Inflammatory macrophage treated with lipopolysaccharide for 1 hour (primary cell): ENCODE measurements at regions not wholly inside any gene's neighbourhood (a gene's known extent, or its start where the extent isn't known, plus 50 kb on each side); places are given as distances from the start of the nearest gene placed in this dataset.

Source experiments
- DNase-seq, 2 donors: peaks; one replicate each; pipeline ENCODE4 v3.0.0-alpha.2; 2020 to 2022

DNA sequence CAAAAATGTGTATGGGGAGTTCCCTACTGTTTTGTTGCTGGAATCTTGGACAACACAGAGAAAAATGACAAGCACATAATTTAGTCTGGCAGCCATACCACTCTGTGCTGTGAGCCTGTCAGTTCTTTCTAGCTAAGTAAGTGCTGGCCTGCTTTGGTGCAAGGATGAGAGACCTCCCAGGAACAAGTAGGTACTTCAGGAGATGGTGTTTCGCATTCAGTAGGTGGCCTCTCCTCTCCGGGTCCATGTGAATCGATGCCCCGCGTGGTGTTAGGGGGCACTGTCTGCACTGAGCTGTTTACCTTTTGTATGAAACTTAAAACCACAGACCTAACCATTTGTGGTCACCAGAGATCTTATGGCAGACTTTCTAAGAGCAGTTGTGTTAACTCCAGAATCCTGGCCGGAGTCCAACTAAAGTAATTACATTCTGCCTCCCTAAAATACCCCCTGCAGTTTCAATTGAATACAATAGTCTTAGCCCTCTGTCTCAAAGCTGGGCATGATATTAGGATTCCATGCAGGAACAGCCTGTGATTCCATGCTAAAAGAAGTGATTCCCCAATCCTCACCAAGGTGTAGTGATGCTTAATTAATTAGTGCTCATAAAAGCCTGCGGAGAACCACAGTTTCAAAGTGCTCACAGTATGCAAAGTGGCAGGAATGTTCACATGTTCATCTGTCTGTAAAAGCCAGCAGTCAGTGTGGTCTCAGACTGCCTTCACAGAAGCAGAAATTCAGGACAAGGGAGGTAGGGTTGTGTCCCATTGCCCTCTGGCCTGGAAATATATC lies 64.2 kb downstream of the LLPH start:
- DNase-seq: no peak

DNA sequence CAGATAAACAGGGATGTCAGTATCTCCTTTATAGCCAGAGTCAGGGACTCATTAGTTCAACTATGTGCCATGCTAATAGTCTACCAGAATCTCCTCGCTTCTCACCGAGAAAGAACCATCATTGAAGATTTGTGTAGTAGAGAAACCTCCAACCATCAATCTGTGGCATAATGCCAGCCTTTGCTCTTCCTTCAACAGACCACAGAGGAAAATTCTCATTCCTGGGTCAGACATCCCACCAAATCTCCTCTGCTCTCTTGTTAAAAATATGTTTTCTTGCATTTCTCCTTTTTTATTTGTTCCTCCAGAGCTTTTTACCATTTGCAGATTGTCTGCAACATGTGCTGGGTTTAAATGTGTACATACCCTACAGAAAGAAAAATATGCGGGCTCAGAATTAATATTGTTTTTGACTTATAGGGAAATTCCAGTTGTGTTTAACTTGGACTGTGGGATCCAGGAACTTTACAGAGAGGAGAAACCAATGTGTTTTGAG lies 64.9 kb downstream of the LLPH start:
- no peak for DNase-seq

DNA sequence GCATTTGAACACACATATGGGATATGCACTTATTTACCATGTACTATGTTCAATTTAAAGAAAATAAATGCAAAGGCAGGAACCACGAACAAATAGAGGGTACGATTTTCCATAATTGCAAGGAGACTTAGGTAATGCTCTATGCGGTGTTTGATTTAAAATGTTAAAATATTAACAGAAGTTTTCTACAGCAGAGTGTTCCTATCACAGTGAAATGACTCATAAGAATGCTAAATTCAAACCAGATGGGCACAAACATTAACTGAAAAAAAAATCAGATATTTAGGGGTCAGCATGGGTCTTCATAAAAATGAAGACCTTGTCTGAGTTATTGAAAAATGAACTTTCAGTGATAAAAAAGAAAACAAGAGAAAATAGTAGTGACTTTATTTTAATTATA lies 65.4 kb downstream of the LLPH start:
- DNase-seq: no peak

DNA sequence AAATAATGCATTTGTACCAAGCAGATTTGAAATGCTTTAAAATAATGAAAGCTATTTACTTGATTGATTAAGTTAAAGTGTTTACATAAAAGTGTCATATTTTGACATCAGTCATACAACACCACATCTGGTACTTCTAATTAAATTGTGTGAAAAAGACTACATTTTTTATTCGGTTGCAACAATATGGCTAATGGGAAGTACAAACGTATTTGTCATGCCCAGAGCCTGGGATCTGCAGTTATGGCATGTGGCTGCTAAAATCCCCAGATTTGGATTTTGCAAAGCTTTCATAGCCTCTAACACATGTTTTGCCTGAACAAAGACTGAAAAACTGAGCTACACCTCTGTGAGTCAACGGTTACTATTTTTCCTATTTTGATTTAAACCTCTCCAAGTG lies 66.6 kb downstream of the LLPH start:
- DNase-seq: no peak

DNA sequence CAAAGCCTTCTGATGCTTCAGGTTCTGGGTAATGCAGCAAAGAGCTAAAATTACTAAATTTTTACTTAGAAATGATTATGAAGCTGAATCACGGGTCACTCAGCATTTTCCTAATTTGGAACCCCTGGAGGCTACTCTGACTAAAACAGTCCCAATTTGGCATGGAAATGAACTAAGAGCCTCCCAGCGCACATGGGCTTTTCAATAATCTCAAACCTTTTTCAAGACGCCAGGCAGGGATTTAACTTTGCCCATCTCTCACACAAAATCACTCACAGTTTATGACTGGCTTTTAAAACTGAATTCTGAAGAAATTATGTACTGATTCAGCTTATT lies 68.3 kb downstream of the LLPH start:
- no peak for DNase-seq

DNA sequence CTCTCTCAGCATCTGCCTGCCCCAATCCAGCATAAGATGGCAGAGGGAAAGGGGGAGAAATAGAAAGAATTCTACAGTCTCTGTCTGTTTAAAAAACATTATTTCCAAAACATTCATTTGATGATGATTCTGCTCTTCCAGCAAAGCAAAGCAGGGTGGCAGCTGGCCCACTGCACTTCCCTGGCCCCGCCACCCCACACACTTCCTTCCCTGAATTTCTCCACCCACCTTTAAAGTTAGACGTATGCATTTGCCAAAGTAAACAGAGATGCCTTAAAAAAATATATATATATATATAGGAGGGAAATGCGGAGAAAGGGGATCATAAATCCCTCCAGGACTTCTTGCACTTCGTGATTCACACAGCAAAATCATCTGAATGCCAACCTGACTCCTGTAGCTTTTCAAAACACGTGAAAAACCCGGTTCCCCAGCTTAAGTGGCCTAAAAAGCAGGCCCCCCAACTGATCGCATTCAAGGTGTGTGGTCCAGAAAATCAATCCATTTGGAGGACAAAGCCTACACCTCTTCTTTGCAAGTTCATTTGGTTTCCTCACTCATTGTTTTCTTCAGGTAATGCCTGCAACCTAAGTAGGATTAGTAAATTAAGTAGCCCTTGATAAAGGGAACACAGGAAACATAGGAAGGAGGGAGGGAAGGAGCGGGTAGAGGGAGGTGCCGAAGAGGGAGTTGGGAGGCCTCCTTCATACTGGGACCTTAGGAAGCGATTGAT lies 68.8 kb downstream of the LLPH start:
- no peak for DNase-seq

DNA sequence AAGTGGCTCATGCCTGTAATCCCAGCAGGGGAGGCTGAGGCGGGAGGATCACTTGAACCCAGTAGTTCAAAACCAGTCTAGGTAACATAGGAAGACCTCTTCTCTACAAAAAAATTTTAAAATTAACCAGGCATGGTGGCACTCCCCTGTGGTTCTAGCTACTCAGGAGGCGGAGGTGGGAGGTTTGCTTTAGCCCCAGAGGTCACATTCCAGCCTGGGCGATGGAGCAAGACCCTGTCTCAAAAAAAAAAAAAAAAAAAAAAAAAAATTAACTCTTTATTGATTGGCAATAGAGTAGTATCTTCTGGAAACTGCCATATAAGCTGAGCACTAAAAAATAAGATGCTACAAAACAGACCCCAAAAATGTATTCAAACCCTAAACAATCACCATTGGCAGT lies 69.5 kb downstream of the LLPH start:
- DNase-seq: no peak

DNA sequence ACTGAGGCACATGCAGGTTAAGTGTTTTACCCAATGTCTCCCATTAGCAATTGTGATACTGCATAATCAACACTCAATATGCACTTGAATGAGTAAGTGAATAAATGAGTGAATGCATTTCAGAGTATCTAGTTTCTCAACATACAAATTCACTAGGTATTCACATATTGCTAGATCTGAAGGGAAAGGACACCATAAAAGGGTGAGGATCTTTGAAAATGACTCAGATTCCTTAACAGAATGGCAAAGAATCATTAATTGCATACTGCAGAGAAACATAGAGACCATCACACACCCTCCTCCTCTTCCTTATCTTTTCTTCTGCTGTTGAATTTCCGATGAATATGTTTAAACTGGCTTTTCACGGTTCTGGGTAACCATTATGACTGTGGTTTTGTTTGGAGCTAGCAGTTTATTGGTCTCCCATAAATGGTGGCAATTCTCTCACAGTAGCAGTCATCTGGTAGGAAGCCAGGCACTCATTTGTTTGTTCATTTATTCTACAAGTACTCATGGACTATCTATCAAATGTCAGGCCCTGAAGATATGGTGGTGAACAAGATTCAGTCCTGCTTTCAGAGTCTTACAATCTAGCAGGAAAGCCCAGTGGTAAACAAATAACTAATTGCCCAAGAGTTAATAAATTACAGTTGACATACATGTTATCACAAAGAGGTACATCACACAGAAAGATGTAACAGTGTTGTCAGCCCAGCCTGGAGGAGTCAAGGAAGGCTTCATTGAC lies 70.2 kb downstream of the LLPH start:
- no peak for DNase-seq

DNA sequence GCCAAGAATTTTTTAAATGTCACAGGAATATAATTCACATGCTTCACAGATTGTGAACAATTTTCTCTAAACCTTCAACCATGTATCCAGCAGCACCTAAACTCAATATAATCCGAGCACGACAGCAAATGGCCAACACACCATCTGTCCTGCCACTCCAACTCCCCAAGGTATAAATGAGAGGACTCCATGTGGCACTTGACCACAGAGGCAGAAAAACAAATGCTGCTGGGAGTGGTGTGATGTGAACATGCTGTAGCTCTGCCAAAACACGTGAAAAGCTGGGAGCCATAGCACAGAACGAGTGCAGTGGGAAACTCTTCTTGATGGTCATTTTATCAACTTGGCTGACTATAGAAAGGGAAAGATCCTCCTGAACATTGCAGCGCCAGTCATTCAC lies 70.9 kb downstream of the LLPH start:
- no peak for DNase-seq

DNA sequence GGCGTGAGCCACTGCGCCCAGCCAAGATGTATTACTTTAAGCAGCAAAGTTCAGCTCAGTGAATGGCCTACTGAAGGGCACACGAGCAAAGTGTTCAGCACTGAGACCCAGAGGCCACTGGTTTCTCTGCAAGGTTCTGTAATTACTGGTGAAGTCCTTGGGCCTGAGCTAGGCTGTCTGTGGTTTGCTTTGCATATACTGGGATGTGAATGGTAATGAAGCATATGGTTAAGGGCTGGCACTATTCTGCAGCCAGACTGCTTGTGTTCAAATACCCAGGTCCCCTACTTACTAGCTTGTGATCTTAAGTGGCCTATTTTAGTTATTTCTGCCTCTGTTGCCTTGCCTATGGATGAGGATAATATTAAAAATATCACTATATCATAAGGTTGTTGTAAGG lies 72.0 kb downstream of the LLPH start:
- DNase-seq: no peak

DNA sequence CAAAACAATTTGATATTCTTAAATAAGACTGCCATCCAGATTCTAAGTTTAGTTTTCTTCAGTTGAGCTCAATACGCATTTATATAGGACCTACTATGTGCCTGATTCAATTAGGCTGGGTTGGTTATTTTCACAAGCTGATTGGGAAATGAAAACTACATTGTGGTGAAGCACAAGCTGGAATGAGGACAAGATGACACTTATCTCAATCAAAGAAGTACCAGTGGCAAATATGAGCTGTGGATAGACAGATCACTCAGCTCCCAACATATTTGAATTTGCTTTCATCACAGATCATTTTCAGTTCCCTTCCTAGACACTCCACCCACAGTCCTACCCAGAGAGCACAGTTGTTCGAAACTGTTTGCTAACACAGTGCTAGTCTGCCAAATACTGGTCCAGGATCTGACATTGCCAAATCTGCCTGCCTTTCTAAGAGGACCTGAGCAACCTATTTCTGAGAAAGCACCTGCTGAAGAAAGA lies 74.7 kb downstream of the LLPH start:
- DNase-seq: peak; percentile 60 to 63

DNA sequence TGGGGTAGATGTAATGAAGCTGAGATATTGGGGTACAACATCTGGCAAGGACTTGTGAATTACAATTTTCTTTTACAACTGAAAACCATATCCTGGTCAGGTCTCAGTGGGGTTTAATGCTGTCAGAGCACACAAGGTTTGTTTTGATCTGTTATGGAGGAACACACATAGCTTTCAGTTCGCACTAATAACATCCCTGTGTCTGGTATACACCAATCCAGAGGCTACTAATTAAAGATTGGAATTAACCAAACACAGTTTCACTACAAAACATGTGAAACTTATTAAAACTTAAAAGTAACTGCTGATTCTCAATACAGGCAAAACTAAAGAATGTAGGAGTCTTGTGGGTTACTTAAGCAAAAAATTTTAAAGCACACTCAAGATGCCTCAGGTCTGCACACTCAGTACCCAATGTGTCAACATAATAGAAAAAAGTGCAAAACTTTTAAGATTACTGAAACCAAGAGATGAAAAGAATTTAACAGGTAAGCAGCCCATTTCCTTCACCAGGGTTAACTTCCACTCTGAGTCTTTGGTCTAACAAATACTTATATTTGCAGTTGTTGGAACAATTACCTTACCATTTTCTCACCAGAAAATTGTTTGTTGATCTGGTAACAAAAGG lies 77.4 kb downstream of the LLPH start:
- DNase-seq: no peak

DNA sequence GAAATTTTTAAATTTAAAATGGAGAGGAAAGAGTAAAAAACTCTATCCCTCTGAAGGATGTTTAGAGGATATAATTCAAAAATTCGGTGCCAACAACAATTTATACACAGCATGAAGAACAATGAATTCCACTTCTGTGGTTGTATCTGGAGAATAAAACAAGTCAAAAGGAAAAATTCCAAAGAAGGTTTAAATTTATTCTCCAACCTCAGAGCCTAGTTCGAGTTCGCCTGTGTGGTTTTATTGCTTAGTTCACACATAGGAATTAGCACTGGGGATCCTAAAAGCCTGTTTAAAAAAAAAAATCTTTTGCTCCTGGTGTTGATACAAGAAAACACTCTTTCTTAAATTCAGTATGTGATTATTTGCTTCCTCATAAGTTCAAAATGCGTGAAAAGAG lies 79.2 kb downstream of the LLPH start:
- no peak for DNase-seq

DNA sequence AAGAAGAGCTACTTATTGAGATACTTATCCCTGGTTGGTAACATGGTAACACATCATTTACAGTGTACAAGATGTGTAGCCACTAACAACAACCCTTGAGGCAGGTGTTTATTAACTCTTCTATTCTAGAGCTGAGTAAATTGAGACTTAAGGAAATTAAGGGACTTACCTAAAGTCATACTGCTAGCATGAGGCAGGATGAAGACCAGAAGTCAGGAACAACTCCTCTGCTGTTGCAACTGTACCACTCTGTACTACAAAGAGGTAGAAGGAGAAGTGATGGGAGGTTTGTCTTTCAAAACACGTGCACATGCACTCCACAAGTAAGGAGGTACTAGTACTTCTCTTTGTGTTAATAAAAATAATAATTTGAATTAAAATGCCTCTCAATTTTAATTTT lies 79.9 kb downstream of the LLPH start:
- no peak for DNase-seq

DNA sequence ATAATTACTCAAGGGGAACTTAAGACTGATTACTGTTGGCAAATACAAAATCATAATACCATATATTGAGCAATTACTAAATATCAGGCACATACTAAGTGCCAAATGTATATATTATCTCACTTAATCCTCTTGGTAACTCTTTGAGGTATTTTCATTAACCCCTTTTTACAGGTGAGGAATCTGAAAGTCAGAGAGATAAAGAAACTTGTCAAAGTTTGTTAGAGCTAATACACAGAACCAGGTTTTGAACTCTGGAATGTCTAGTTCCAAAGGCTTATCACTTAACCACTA lies 80.3 kb downstream of the LLPH start:
- no peak for DNase-seq

DNA sequence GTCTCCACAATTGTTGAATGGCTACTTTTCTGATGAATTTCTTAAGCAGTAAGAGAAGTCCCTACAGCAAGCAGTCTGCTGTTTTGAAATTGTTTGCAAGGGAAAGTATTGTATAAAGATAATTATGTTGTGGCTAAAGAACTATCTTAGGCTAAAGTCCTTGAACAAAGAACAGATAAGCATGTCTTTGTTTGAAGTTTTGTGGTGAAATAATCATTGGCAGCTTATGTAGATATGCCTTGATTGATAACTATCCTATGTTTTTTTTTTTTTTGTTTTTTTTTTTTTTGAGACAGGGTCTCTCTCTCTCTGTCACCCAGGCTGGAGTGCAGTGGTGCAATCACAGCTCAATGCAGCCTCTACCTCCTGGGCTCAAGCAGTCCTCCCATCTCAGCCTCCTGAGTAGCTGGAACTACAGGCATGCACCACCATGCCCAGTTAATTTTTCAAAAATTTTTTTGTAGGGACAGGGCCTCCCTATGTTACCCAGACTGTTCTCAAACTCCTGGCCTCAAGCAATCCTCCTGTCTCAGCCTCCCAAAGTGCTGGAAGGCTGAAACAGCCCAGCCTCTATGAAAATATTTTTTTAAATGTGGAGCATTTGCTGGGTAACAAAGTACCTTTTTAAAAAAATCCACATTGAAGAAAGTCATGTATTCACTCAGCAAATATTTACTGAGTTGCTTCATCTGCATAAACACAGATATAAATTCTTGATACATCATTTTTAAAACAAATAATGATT lies 80.8 kb downstream of the LLPH start:
- no peak for DNase-seq

DNA sequence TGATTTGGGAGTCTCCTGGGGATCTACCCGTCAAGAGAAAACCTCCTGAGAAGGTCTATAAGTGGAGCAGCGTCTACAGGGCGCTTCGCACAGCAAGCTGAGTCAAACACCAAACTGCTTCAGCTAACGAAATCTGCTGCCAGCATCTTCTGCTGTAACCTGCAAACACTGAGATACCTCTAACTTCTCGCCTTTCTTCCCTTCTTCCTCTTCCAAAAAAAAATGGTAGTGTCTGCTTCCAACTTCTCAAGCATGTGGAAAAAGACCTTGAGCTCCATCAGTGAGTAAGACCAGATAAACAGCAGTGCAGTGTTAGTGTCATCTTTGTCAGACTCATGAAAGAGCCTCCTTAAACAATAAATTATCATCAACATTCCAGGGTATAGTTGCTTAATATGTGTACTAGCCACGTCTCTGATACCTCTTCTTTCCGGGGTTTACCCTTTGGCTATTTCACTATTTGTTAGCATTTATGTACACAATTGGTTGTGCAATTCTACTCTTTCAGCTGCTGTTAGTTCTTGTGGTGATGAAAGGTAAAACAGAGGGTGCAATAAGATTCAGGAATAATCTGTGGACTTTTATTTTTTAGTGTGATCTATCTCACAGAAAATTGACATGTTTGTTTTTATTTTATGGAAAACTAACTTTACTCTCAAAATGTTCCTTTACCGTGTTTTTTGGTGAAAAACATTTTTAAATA lies 81.6 kb downstream of the LLPH start:
- DNase-seq: no peak

DNA sequence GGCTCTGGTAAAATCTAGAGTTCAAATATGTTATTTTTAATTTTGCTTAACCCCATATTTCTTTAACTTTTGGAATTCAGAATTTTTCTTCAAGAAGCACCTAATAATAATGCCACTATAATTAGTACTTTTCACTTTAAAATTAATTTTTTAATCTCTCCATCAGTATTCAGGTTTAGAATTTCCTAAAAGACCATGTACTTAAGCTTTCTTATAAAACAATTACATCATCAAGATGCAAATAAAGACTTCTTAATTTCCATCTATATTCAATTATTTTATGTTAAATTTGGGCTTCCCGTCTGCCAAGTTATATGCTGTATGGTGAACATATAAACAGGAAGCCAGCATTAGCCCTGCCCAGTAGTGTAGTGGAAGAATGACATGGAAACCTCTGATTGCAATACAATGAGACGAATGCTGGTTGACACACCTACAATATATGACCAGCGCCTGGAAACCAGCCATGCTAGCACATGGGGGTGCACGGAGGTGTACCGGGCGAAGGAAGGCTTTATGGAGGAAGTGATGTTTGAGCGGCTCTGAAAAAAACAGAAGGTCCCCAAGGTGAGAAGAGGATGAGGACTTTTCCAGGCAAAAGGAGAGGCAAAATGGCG lies 82.2 kb downstream of the LLPH start:
- no peak for DNase-seq

DNA sequence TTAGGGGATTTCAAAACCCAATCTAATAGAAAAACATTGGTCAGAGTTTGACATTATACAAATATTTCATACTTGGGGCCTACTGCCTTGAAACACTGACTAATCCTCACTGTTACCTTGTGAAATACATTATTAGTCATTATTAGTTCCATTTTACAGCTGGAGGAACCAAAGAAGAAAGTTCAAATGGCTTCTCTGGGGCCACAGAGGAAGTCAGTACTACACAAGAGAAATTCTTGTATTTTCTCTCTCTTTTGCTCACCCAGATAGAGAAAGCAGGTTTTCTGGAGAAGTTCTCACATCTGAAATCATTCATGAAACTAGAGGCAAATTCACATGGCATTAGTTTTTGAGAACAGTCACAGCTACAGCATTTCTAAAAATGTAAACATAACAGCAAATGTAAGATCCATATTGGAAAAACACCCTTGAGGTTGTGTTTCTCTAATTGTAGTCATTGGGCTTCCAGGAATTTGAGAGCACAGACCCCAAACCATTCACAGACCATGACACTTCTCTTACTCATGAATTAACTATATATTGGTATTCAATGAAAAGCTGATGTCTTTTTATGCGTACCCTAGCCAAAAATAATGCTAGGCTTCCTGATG lies 83.0 kb downstream of the LLPH start:
- DNase-seq: peak; percentile 67 to 81

DNA sequence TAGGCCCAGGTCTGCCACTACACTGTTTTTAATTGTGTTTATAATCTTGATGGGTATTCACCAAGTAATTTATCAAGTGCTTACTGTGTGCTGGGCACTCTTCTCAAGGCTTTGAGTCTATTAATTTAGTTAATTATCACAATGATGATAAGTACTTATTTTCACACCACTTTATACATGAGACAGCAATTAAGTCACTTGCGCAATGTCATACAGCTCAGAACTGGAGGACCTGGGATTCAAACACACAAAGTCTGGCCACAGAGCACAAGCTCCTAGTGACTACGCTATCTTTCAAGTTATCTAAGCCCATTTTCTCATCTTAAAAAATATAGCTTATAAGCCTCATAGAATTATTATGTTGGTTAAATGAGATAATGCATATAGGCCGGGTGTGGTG lies 85.0 kb downstream of the LLPH start:
- DNase-seq: no peak

DNA sequence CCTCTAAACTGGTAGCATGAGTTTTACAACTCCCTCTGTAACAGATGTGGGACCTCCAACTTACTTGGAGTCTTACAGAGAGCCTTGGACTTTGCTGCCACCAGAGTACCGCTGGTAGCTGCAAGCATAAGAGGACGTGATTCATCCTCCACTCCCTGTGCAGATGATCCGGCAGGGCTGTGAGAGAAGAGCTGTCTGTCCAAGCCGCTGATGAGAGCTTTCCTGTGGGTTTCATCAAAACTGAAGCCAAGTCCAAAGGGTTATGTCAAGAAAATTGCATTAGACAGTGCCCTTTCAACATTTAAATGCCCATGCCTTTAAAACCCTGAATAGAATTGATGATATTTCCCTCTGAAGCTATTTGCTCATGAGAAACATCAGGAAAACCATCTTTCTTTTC lies 85.8 kb downstream of the LLPH start:
- no peak for DNase-seq
